HEK293T (cell line): ENCODE measurements at regions not wholly inside any gene's neighbourhood (a gene's known extent, or its start where the extent isn't known, plus 50 kb on each side); places are given as distances from the start of the nearest gene placed in this dataset.

Source experiments
- ARNT ChIP-seq: fragments of 450-650 bp; IDR thresholded peaks from 2 replicates; pipeline ENCODE4 v1.6.1; 2017; ENCODE audit warnings: mild to moderate bottlenecking
- FOXA1 ChIP-seq: fragments of 450-650 bp; IDR thresholded peaks from 2 replicates; pipeline ENCODE4 v1.6.1; 2016; ENCODE audit warnings: mild to moderate bottlenecking
- LEF1 ChIP-seq: fragments of 450-650 bp; IDR thresholded peaks from 2 replicates; pipeline ENCODE4 v1.6.1; 2017; ENCODE audit warnings: mild to moderate bottlenecking, borderline replicate concordance
- NFRKB ChIP-seq: fragments of 450-650 bp; IDR thresholded peaks from 2 replicates; pipeline ENCODE4 v1.6.1; 2016; ENCODE audit warnings: mild to moderate bottlenecking, moderate library complexity
- SP1 ChIP-seq: fragments of 450-650 bp; IDR thresholded peaks from 2 replicates; pipeline ENCODE4 v1.6.1; 2017
- SUZ12 ChIP-seq: fragments of 450-650 bp; IDR thresholded peaks from 2 replicates; pipeline ENCODE4 v1.6.1; 2016; ENCODE audit warnings: mild to moderate bottlenecking
- ZNF384 ChIP-seq: fragments of 450-650 bp; IDR thresholded peaks from 2 replicates; pipeline ENCODE4 v1.6.1; 2016

GRCh38 chr10:3460420-3461128, 288.0 kb upstream of the PITRM1 start:
- TF ChIP-seq FOXA1, result no peak
- no peak for TF ChIP-seq SP1
- TF ChIP-seq SUZ12, result no peak
- no peak for TF ChIP-seq ARNT
- TF ChIP-seq NFRKB, result no peak
- TF ChIP-seq ZNF384, result no peak
- no peak for TF ChIP-seq LEF1
